ENCODE measurements at regions not wholly inside any gene's neighbourhood (a gene's known extent, or its start where the extent isn't known, plus 50 kb on each side); places are given as distances from the start of the nearest gene placed in this dataset.

GRCh38 chr10:65313406-65313805, 1612.4 kb upstream of the LRRTM3 start:
- no peak; the same call in 2 of the 3 replicates for ATAC-seq
- TF ChIP-seq ZC3H10 (CRISPR knock-in tag; IDR thresholded peaks at IDR 0.05) (peak; percentile 70; the same call in 1 of the 2 replicates), ZNF8 (CRISPR knock-in tag; IDR thresholded peaks at IDR 0.05) (no peak), ISL1 (CRISPR knock-in tag; IDR thresholded peaks at IDR 0.05) (peak; percentile 25; the same call in 1 of the 2 replicates), PATZ1 (CRISPR knock-in tag; IDR thresholded peaks at IDR 0.05; ENCODE audit: borderline replicate concordance) (0 out of 2 replicates have a peak, but pooled peaks have one; percentile 28)

GRCh38 chr10:65314253-65314652, 1611.6 kb upstream of the LRRTM3 start:
- ATAC-seq: no peak
- TF ChIP-seq BACH2 (CRISPR knock-in tag; IDR thresholded peaks at IDR 0.05; ENCODE audit: borderline replicate concordance) (no peak), ZNF8 (CRISPR knock-in tag; IDR thresholded peaks at IDR 0.05) (no peak), OSR1 (CRISPR knock-in tag; IDR thresholded peaks at IDR 0.05) (no peak), ZFP3 (CRISPR knock-in tag; IDR thresholded peaks at IDR 0.05) (no peak), TCF4 (CRISPR knock-in tag; IDR thresholded peaks at IDR 0.05; ENCODE audit: borderline replicate concordance) (no peak), ZNF565 (CRISPR knock-in tag; conservative IDR thresholded peaks at IDR 0.05; ENCODE audit: low read depth) (no peak), ZFP30 (CRISPR knock-in tag; IDR thresholded peaks at IDR 0.05) (no peak), CSDC2 (CRISPR knock-in tag; IDR thresholded peaks at IDR 0.05) (no peak), GLIS3 (CRISPR knock-in tag; IDR thresholded peaks at IDR 0.05) (no peak), PPARA (CRISPR knock-in tag; IDR thresholded peaks at IDR 0.05; ENCODE audit: borderline replicate concordance) (no peak), ARNTL (CRISPR knock-in tag; IDR thresholded peaks at IDR 0.05; ENCODE audit: borderline replicate concordance, low read depth) (no peak)

- ATAC-seq: peak; percentile 33
- no peak for TF ChIP-seq BACH2 (CRISPR knock-in tag; IDR thresholded peaks at IDR 0.05; ENCODE audit: borderline replicate concordance)
- TF ChIP-seq ARNTL (CRISPR knock-in tag; IDR thresholded peaks at IDR 0.05; ENCODE audit: borderline replicate concordance, low read depth): no peak
- 0 out of 2 replicates have a peak, but pooled peaks have one; percentile 40 for TF ChIP-seq SNAI2 (CRISPR knock-in tag; IDR thresholded peaks at IDR 0.05)
- peak; percentile 90 for TF ChIP-seq ISL1 (CRISPR knock-in tag; IDR thresholded peaks at IDR 0.05)
- TF ChIP-seq CREB5 (CRISPR knock-in tag; IDR thresholded peaks at IDR 0.05; ENCODE audit: low read depth): peak; percentile 35; the same call in 1 of the 2 replicates
- TF ChIP-seq PPARA (CRISPR knock-in tag; IDR thresholded peaks at IDR 0.05; ENCODE audit: borderline replicate concordance): no peak
- 0 out of 2 replicates have a peak, but pooled peaks have one; percentile 39 for TF ChIP-seq TCF4 (CRISPR knock-in tag; IDR thresholded peaks at IDR 0.05; ENCODE audit: borderline replicate concordance)
Measured at GRCh38 chr10:65319493-65319892, 1606.3 kb upstream of the LRRTM3 start.

GRCh38 chr10:65320236-65321026, 1605.4 kb upstream of the LRRTM3 start:
- no peak for ATAC-seq
- TF ChIP-seq CSDC2 (CRISPR knock-in tag; IDR thresholded peaks at IDR 0.05): no peak
- TF ChIP-seq POU6F1 (CRISPR knock-in tag; IDR thresholded peaks at IDR 0.05; ENCODE audit: borderline replicate concordance, low read depth): no peak
- no peak for TF ChIP-seq GLIS3 (CRISPR knock-in tag; IDR thresholded peaks at IDR 0.05)
- TF ChIP-seq OSR1 (CRISPR knock-in tag; IDR thresholded peaks at IDR 0.05): no peak
- no peak for TF ChIP-seq PPARA (CRISPR knock-in tag; IDR thresholded peaks at IDR 0.05; ENCODE audit: borderline replicate concordance)
- no peak for TF ChIP-seq ZC3H10 (CRISPR knock-in tag; IDR thresholded peaks at IDR 0.05)
- no peak for TF ChIP-seq SNAI2 (CRISPR knock-in tag; IDR thresholded peaks at IDR 0.05)
- TF ChIP-seq ARNTL (CRISPR knock-in tag; IDR thresholded peaks at IDR 0.05; ENCODE audit: borderline replicate concordance, low read depth): no peak

- no peak for ATAC-seq
Measured at GRCh38 chr10:65323802-65324201, 1602.0 kb upstream of the LRRTM3 start.

More at GRCh38 chr10:65323802-65324201, 1602.0 kb upstream of the LRRTM3 start:
- TF ChIP-seq ESRRG (CRISPR knock-in tag; IDR thresholded peaks at IDR 0.05) (no peak), RARB (CRISPR knock-in tag; IDR thresholded peaks at IDR 0.05) (no peak), ZNF70 (CRISPR knock-in tag; IDR thresholded peaks at IDR 0.05) (no peak), ZFP3 (CRISPR knock-in tag; IDR thresholded peaks at IDR 0.05) (no peak), SNAI2 (CRISPR knock-in tag; IDR thresholded peaks at IDR 0.05) (no peak), OSR1 (CRISPR knock-in tag; IDR thresholded peaks at IDR 0.05) (no peak), POU6F1 (CRISPR knock-in tag; IDR thresholded peaks at IDR 0.05; ENCODE audit: borderline replicate concordance, low read depth) (no peak), ARNTL (CRISPR knock-in tag; IDR thresholded peaks at IDR 0.05; ENCODE audit: borderline replicate concordance, low read depth) (no peak), PATZ1 (CRISPR knock-in tag; IDR thresholded peaks at IDR 0.05; ENCODE audit: borderline replicate concordance) (no peak), CSRNP3 (CRISPR knock-in tag; IDR thresholded peaks at IDR 0.05) (no peak)
